ENCODE measurements at regions not wholly inside any gene's neighbourhood (a gene's known extent, or its start where the extent isn't known, plus 50 kb on each side); places are given as distances from the start of the nearest gene placed in this dataset.

DNA sequence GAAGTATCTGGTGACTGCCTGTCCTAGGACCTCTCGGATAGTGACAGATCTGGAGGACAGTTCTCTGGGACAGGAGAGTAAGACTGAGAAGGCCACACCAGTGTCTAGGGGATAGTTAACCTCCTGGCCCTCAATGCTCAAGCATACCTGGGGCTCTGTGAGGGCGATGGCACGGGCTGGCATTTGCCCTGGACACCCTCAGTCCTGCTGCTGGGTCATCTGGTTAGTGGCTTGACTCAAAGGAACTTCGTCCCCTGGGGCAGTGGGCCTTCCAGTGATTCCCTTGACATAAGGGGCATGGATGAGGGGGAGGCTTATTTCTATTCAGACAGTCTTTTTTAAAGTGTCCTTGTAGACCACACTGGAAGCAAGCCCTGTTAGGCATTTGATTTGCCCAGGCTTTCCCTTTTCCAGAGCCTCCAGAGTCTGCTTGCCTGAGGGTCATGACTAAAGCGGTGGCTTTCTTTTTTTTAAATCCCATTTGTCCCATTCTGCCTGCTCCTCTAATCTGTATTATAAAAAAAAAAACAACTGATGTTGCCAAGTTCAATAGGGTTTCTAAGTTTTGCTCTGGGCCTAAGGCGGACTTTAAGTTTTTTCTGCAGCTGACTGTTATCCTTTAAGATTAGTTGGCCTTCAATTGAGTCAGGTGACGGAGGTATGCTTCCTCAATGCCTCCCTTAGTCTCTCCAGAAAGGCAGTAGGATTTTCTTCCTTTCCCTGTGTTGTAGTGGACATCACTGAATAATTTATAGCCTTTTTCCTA, 2083.5 kb upstream of the C9orf72 start:
- no peaks in the 10 kb centered on the region for H4K20me1 ChIP-seq (ENCODE audit: insufficient read depth)
- H2AFZ ChIP-seq, result no peak overlapping the region
- no peak overlapping the region for H3K4me3 ChIP-seq
- intact Hi-C loops (cut with micrococcal nuclease; ENCODE audit: unreplicated experiment), result no loop called here
- no peak overlapping the region for H3K4me2 ChIP-seq
- no peaks in the 10 kb centered on the region for H3K9me2 ChIP-seq (ENCODE audit: insufficient read depth)
- H3K27me3 ChIP-seq (ENCODE audit: insufficient read depth, low read depth), result no peaks in the 10 kb centered on the region
- H3K79me2 ChIP-seq (ENCODE audit: low read depth), result no peaks in the 10 kb centered on the region
- no peak for DNase-seq
- no peaks in the 10 kb centered on the region for H3F3A ChIP-seq (ENCODE audit: insufficient read depth, low read depth)
- CTCF ChIA-PET, result no interaction called here
- POLR2A ChIA-PET (ENCODE audit: unreplicated experiment), result no interaction called here
- no TSS peak for BruUV-seq (replicated peaks)
- no peak overlapping the region for H3K27ac ChIP-seq
- no peaks in the 10 kb centered on the region for H3K4me1 ChIP-seq (replicated peaks; ENCODE audit: insufficient read depth)
- H3K36me3 ChIP-seq (ENCODE audit: low read depth), result no peaks in the 10 kb centered on the region
- no peaks in the 10 kb centered on the region for H3K9me3 ChIP-seq (ENCODE audit: insufficient read depth, low read depth)
- TF ChIP-seq, protein P1, sequence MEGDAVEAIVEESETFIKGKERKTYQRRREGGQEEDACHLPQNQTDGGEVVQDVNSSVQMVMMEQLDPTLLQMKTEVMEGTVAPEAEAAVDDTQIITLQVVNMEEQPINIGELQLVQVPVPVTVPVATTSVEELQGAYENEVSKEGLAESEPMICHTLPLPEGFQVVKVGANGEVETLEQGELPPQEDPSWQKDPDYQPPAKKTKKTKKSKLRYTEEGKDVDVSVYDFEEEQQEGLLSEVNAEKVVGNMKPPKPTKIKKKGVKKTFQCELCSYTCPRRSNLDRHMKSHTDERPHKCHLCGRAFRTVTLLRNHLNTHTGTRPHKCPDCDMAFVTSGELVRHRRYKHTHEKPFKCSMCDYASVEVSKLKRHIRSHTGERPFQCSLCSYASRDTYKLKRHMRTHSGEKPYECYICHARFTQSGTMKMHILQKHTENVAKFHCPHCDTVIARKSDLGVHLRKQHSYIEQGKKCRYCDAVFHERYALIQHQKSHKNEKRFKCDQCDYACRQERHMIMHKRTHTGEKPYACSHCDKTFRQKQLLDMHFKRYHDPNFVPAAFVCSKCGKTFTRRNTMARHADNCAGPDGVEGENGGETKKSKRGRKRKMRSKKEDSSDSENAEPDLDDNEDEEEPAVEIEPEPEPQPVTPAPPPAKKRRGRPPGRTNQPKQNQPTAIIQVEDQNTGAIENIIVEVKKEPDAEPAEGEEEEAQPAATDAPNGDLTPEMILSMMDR (conservative IDR thresholded peaks at IDR 0.05), result no peak
- no peak for TF ChIP-seq EZH2 (IDR thresholded peaks at IDR 0.05; ENCODE audit: low read depth)

DNA sequence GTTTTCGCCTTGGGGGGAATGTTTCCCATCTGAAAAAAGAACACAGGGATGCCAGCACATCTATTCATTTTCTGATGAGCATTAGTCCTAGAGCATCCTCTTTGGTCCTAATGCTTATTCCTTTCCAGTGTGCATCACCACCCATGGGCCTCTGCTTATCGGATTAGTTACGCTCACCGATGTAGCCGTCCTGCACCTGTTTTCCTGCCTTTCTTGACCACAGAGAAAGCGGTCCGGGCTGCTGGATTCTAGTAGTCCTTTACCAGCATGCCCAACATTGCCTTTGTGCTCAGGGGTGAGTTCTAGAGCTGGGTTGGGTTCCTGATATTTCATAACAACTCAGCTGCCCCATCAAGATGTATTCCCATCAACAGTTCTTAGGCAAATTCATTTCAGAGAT, 2084.5 kb upstream of the C9orf72 start:
- BruUV-seq (replicated peaks), result no TSS peak
- H2AFZ ChIP-seq, result no peak overlapping the region
- TF ChIP-seq, protein P1 (conservative IDR thresholded peaks at IDR 0.05), result no peak
- H3K9me2 ChIP-seq (ENCODE audit: insufficient read depth), result no peaks in the 10 kb centered on the region
- no peaks in the 10 kb centered on the region for H3K36me3 ChIP-seq (ENCODE audit: low read depth)
- POLR2A ChIA-PET (ENCODE audit: unreplicated experiment), result no interaction called here
- H3K4me1 ChIP-seq (replicated peaks; ENCODE audit: insufficient read depth), result no peaks in the 10 kb centered on the region
- CTCF ChIA-PET, result no interaction called here
- no peaks in the 10 kb centered on the region for H3K79me2 ChIP-seq (ENCODE audit: low read depth)
- H3K27me3 ChIP-seq (ENCODE audit: insufficient read depth, low read depth), result no peaks in the 10 kb centered on the region
- H4K20me1 ChIP-seq (ENCODE audit: insufficient read depth), result no peaks in the 10 kb centered on the region
- no peak overlapping the region for H3K4me2 ChIP-seq
- no peak for DNase-seq
- no peaks in the 10 kb centered on the region for H3F3A ChIP-seq (ENCODE audit: insufficient read depth, low read depth)
- intact Hi-C loops (cut with micrococcal nuclease; ENCODE audit: unreplicated experiment), result no loop called here
- no peak overlapping the region for H3K27ac ChIP-seq
- no peaks in the 10 kb centered on the region for H3K9me3 ChIP-seq (ENCODE audit: insufficient read depth, low read depth)
- no peak overlapping the region for H3K4me3 ChIP-seq

DNA sequence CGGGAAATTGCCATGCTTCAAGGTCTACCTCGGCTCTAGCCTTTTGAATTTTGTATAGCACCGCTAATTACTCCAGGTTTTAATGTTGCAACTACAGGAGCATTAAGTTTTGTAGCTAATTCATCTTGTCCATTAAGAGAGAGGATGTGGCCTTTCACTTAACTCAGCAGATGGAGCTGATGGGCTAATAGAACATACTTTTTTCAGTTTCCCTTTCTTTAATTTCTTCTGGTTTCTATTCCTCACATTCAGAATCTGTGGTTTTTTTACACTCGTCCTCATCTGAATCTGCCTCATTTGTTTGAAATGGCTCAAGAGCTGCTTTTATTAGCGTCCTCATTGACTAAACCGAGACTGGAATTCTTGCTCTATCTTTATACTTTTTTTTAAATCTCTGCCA, 2085.7 kb upstream of the C9orf72 start:
- intact Hi-C loops (cut with micrococcal nuclease; ENCODE audit: unreplicated experiment), result no loop called here
- Histone ChIP-seq H3K27ac (no peak overlapping the region), H2AFZ (no peak overlapping the region), H3F3A (ENCODE audit: insufficient read depth, low read depth) (no peaks in the 10 kb centered on the region), H4K20me1 (ENCODE audit: insufficient read depth) (no peaks in the 10 kb centered on the region), H3K79me2 (ENCODE audit: low read depth) (no peaks in the 10 kb centered on the region), H3K4me3 (no peak overlapping the region), H3K9me2 (ENCODE audit: insufficient read depth) (no peaks in the 10 kb centered on the region), H3K27me3 (ENCODE audit: insufficient read depth, low read depth) (no peaks in the 10 kb centered on the region), H3K4me2 (no peak overlapping the region), H3K36me3 (ENCODE audit: low read depth) (no peaks in the 10 kb centered on the region), H3K4me1 (replicated peaks; ENCODE audit: insufficient read depth) (no peaks in the 10 kb centered on the region), H3K9me3 (ENCODE audit: insufficient read depth, low read depth) (no peaks in the 10 kb centered on the region)
- BruUV-seq (replicated peaks), result no TSS peak
- TF ChIP-seq, protein P1 (conservative IDR thresholded peaks at IDR 0.05), result no peak
- no peak for TF ChIP-seq EZH2 (IDR thresholded peaks at IDR 0.05; ENCODE audit: low read depth)
- ChIA-PET CTCF (no interaction called here), POLR2A (ENCODE audit: unreplicated experiment) (no interaction called here)
- DNase-seq, result no peak

All from PC-9 (cell line).